NCI-H1105 treated with DMSO at 0.1 percent for 48 hours (cell line): ENCODE measurements at regions not wholly inside any gene's neighbourhood (a gene's known extent, or its start where the extent isn't known, plus 50 kb on each side); places are given as distances from the start of the nearest gene placed in this dataset.
"Not testable (repeated sequence)": the region's sequence is repeated elsewhere in the genome, so short reads cannot be mapped to it uniquely, and the experiment has no call there.

Source experiments
- DNase-seq: peaks from one replicate; lab custom pipeline; 2025; lab: John Stamatoyannopoulos, UW

DNA sequence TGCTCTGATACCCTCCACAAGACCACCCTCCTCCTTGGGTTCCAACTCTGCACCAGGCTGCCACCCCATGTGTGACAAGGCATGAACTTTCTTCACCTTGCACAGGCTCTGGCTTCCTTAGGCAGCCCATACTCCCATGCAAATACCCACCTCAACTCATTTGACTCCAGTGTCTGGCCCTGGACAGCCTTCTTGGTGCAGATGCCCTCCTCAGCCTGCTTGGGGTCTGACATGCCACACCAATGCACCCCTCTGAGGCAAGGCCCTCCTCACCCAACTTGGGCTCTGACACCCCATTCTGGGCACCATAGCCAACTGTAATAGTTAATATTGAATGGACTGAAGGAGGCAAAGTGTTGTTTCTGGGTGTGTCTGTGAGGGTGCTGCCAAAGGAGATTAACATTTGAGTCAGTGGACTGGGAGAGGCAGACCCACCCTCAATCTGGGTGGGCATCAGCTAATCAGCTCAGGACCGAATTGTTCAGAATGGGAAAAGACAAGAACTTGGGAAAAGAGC lies 115.0 kb upstream of the EPB41L4A start:
- no peak for DNase-seq

DNA sequence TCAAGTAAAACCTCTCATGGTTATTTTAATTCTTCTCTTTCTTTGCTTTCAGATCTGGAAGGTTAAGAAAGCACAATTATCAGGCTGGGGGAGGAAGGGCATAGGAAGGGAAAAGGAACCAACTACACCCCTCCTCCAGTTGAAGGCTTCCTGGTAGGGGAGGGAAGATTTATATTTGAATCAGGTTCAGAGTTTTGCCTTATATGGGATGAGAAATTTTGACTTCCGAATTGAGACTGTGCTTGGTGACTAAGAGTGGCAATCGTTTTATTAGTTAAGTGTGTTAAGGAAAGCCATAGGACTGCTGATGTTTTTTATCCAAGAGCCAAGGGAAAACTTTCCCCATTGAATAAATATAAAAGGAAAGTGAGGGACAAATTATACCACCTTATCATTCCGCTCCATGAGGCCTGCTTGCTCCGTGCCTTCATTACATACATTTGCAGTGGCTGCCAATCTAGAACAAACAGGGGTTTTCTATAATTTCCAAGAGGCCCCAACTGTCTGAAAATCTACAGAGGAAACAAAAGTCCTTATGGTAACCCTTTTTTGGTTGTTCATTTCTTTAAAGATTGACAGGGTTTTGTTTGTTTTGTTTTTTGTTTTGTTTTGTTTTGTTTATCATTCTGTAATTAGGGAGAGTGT lies 115.7 kb upstream of the EPB41L4A start:
- no peak for DNase-seq

DNA sequence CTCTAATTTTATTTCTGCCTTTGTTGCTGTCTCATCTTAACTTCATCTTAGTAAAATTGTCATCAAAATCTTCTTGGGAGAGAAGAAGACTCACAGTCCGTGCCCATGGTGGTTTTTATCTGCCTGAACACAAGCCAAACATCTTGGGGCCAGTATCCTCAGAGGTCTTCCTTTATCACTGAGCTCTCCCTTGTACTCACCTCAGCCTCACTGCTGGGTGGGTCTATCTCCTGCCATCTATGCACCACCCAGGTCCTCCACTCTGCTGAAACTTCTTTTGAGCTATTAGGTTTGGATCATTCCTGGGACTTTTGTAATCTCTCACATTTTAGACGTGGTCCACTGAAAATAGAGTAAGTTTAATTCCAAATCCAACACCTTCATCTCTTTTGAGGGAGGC lies 116.3 kb upstream of the EPB41L4A start:
- DNase-seq: no peak

DNA sequence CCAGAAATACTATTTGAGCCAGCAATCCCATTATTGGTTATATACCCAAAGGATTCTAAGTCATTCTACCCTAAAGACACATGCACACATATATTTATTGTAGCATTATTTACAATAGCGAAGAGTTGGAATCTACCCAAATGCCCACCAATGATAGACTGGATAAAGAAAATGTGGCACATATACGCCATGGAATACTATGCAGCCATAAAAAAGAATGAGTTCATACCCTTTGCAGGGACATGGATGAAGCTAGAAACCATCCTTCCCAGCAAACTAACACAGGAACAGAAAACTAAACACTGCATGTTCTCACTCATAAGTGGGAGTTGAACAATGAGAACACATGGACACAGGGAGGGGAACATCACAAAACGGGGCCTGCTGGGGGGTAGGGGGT lies 125.5 kb upstream of the EPB41L4A start:
- not testable (repeated sequence) for DNase-seq

DNA sequence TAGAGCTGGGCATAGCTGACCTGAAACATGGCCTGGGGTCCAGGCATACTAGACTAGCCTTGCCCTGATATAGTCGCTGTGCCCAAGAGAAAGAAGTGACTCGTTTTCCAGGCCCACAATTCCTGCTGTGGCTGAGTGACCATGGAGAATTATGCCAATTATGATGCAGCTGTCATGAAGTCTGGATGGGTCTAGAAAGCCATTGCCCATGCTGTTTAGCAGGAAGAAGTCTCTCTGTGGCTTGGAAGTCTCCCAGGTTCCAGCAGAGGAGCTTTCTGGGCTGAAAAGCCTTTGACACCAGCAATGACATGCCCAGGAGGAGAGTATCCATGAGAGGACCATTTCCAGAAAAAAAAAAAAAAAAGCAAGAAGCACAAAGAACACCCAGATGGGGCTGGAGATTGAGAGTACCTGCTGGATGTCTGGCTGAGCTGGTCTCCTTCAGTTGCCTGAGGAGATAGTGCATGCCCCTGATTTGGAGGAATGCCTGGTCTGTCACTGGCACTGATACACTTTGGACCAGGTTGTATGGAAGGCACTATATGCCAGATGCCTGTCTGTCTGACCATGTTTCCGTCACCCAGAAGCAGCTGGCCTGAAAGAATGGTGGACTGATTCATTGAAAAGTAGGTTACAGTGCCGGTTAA lies 128.0 kb upstream of the EPB41L4A start:
- no peak for DNase-seq

DNA sequence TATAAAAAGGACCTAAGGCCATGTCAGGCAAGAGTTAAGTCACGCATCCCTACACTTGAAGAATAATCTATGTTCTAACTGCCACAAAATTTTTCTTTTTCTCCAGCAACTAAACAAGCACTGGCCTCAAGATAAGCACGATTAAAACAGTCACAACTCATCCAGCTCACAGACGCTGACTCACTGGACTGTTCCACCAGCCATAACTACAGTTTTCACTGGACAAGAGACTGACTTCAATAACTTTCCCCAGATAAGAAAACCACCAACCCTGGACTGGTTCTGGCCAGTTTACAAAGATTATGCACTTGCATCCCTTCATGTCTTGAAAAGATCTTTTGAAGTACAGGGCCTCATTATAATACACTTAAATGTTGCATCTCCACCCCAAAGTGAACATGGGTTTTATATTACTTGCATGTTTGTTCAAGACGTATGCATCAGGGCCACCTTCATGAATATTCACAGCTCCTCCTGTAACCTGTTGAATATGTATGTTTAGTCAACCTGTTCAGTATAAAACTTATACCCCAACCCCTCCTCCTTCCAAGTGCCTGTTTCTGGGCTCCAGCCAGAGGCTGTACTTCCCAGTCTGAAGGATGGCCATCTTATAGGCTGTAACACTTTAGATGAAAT lies 129.3 kb upstream of the EPB41L4A start:
- DNase-seq: no peak

DNA sequence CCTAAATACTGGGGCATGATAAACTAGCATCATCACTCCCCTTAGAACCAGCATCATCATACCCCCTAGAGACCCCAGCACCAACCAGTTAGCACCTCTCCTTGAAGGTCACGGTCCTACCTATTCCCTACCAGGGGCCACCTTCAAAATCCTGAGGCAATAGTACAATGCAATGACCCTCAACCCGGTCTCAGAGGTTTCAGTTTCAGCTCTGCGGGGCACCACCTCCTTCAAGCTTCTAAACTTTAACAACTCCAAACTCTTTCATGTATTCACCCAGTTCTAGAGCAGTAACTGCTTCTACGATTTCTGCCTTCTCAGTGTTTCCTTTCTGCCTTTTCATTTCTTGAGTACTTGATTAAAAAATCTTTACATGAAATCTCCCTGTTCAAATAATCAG lies 130.1 kb upstream of the EPB41L4A start:
- no peak for DNase-seq

DNA sequence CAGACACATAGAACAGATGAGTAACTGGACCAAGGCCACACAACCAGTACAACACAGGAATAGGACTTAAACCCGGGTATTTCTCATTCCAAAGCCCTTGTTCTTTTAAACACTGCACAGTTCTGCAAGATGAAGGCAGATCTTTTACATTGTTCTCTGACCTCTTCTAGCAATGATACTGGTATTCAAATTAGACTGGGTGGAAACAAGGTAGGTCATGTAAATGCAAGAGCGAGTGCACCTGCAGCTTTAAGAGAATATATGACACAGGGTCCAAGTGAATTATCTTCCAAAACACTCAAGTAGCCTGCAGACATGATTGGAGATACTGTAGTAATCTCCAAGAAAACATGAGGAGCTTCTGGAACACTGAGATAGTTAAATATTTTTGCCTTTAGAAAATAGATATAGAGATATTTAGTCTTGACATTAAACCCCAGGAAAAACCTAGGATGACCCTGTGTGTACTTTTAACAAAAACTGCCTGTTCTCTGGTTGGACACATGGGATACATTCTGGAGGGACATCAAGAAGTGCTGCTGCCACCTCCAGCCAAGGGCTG lies 130.6 kb upstream of the EPB41L4A start:
- no peak for DNase-seq

DNA sequence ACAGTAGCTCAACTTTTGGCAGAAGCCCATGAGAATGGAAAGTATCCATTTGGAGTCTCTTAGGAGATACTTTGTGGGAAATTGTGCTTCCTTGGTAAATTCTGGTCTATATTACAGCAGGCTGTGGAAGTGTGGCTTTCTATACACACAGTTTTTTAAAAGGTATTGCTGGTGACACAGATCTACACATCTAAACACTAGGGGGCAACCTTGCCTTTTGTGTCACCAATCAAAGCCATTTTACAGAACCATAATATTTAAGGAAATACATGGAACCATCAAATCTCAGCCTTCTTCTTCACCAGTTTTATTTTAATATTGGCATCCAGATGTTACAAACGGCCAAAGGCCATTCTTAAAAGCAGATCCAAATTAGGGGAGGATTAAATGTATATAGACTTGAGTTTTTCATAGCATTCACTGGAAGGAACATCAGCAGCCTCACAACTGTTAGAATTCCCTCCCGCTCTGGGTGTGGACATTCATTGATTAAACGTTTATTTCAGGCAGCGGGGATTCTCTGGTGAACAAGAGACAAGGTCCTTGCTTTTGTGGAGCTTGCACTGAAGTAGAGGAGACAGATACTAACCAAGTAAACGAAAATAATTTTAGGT lies 132.4 kb upstream of the EPB41L4A start:
- peak; percentile 27 for DNase-seq

DNA sequence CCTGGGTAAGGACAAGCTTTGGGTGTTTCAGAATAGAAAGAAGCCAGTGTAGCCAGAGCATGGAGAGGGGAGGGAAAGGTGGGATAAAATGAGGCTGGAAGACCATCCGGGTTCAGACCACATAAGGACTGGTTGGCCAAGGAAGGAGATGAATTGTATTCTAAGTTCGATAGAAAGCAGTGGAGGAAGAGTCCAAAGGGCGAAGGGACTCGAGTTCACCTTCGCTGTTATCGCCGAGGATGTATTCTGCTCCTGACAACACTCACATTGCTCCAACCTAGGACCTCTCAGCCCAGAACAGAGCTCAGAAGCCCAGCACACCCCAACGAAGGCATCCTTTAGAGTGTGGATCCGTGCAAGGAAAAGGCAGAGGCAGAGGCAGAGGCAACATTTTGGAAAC lies 133.1 kb upstream of the EPB41L4A start:
- no peak for DNase-seq

DNA sequence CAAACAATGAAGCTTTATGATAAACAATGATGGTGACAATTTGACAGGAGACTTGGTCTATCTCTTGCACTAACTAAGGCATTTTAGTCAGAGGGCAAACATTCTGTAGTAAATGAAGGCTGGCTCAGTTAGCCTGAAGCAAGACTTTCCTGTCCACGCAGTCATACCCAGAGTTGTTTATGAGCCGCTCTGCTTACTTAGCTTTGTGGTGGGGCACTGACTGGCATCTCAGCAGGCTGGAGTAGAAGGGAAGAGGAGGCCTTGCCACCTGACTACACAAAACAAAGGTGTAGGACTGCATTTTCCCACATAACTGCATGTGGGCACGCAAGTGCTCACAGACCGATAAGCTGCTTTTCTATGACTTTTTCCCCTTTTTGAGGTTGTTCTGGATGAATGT lies 133.7 kb upstream of the EPB41L4A start:
- DNase-seq: no peak

DNA sequence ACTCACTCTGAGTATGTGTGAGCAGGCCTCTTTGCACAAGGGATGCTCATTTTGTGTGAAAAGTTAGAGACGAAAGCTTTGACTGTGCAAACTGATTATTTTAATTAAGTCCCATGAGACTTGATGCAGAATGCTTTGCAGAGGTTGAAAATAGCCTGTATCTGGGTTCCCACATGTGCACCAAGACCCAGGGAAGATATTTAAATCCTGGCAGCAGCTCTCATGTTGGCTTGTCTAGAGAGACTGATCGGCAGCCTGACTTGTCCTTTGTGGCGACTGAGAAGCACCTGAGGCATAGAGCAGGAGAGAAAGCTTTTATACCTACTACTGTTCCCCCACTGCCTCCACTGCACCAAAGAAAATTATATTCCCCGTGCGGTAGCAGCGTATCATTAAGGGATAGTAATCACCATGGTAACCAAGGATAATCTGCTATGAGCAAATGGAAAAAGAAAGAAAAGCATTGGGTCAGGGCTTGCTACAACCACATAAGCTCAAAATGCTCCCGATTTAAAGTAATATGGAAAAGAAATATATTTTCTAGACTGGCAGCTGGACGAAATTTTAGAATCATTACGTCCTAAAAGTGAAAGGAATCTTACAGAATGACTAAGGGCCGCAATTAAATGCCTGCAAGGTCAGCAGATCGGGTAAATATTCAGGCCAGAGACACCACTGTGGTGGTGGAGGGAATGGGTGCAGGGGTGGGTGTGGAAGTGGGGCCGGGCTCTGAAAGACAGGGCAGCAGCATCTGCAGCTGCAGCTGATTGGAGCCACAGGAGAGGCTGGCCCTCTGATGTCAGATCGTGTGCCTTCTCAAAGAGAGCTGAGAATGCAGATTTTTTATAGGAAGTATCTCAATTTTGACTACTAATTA lies 135.3 kb upstream of the EPB41L4A start:
- DNase-seq: no peak

DNA sequence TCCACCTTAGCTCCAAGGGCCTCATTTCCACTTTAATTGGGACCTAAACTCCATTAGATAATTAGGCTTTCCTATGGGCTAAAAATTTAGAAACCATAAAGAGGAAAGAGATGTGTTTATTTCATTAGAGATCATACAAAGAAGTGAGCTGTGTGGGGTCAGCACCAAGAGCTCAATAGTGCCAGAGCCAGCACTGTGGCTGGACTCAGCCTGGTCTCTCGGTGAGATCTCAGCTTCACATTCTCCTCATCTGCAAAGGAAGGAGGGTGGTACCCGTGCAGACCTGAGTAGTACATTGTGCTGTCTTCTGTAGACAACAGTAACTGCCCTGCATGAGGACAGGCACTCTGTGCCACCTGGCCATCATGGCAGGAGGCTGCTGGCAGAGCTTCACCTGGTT lies 136.1 kb upstream of the EPB41L4A start:
- DNase-seq: no peak

DNA sequence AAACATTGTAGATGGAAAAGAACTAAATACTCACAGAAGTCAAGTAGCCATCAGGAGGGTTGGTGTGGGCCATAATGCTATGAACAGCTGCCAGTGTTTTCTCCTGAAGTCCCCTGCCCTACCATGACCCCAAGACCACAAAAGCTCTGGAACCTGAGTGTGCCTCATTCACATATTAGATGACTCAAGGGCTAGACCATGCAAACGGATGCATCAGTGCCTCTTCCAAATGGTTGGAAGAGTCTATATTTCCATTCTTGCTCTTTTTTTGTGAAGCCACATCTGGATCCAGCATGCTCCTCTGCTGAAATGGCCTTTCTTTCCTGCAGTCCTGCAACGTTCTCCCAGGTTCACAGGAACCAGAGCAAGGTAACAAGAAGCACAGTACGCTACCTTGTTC lies 136.6 kb upstream of the EPB41L4A start:
- no peak for DNase-seq

DNA sequence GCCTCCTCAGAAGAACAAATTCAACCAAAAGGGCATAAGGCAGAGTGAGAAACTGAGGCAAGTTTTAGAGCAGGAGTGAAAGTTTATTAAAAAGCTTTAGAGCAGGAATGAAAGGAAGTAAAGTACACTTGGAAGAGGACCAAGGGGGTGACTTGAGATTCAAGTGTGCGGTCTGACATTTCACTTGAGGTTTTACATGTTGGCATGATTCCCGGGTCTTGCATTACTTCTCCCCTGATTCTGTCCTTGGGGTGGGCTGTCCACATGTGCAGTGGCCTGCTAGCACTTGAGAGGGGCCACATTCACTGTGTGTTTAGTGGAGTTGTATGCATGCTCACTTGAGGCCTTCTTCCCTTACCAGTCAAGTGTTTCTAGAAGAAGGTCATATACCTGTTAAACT lies 140.4 kb upstream of the EPB41L4A start:
- DNase-seq: not testable (repeated sequence)

DNA sequence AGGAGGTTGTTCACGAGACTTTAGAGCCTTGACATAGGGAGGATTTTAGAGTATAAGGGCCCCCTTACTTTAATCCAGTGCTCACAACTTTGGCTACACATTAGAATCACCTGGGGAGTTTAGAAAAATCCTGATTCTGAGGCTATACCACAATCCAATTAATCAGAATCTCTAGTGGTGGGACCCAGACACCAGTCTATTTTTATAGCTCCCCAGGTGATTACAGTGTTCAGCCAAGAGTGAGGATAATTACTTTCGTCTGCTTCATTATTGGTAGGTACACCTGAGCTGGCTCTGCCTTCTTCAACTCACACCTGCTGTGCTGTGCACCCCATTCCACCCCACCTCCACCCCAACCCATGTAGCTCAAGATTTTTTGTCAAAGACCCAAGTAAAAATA lies 141.3 kb upstream of the EPB41L4A start:
- peak; percentile 45 for DNase-seq

DNA sequence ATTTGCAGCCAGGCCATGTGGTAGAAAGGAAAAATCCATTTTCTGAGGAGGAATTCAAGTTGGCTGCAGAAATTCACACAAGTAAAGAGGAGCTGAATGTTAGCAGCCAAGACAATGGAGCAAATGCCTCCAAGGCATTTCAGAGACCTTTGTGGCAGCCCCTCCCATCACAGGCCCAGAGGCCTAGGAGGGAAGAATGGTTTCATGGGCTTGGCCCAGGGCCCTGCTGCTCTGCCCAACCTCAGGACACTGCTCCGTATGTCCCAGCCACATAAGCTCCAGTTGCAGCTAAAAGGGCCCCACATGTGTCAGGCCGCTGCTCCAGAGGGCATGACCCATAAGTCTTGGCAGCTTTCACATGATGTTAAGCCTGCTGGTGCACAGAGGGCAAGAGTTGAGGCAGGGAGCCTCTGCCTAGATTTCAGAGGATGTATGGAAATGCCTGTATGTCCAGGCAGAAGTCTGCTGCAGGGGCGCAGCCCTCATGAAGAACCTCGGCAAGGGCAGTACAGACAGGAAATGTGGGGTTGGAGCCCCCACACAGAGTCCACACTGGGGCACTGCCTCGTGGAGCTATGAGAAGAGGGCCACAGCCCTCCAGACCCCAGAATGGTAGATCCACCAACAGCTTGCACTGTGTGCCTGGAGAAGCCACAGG lies 144.2 kb upstream of the EPB41L4A start:
- DNase-seq: no peak

DNA sequence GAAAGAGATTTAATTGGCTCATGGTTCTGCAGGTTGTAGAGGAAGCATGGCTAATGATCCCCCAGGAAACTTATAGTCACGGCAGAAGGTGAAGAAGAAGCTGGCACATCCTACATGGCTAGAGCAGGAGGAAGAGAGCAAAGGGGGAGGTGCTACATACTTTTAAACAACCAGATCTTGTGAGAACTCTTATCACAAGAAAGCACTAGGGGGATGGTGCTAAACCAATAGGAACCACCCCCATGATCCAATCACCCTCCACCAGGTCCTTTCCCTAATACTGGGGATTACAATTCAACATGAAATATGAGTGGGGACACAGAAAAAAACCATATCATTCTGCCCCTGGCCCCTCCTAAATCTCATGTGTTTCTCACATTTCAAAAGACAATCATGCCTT lies 147.2 kb upstream of the EPB41L4A start:
- no peak for DNase-seq

DNA sequence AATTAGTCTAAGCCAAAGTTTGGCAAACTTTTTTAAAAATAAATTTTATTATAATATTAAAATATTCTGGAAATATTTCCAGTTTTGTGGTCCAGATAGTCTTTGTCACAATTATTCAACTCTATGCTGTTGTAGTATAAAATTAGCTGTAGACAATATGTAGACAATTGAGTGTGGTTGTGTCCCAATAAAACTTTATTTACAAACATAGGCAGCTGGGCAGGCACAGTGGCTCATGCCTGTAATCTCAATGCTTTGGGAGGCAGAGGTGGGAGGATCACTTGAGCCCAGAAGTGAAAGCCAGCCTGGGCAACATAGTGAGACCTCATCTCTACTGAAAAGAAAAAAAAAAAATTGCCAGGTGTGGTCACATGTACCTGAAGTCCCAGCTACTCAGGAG lies 150.5 kb upstream of the EPB41L4A start:
- no peak for DNase-seq

DNA sequence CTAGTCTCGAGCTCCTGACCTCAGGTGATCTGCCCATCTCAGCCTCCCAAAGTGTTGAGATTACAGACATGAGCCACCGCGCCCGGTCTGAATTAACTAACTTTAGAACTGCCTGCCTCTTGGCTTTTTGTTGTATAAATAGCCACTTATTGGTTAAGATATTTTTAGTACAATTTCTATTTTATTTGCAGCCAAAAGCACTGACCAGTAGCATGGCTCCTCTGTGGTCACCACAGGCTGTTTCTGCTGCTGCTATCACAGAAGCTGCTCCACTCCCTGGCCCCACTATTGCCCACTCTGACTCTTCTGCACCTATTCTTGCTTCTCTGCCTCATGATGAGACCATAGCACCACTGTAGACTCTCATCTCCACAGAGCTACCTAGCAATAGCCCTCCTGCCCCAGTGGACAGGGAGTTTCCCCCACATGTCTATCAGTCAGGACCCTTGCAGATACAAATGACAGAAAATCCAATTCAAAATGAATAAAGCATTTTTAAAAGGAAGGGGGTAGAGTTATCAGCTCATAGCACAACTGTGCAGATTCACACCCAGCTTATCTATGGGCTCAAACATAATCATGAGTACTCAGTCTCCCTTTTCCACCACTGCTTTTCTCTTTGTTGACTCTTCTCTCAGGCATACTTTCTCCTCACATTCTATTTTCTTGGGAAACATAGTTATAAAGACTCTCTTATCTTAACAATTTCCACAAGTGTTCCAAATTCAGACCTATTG lies 151.8 kb upstream of the EPB41L4A start:
- DNase-seq: no peak
